ENCODE measurements at regions not wholly inside any gene's neighbourhood (a gene's known extent, or its start where the extent isn't known, plus 50 kb on each side); places are given as distances from the start of the nearest gene placed in this dataset.

DNA sequence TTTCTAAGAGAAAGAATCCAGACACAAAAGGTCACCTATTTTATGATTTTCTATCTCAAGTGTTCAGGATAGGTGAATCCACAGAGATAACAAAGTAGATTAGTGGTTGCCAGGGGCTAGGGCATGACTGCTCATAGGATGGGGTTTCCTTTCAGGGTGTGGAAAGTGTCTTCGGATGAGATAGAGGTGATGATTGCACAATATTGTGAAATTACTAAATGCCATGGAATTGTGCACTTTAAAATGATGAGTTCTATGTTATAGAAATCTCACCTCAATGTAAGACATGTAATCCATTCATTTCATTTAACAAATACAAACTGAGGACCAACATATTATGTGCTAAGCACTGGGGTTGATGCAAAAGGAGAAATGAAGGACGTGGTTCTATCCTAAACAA, 76.4 kb upstream of the GALNT17 start:
- in situ Hi-C loops (cut with HindIII; ENCODE audit: low pct_unique_long_range_greater_than_20kb, low sequenced_read_pairs) = no loop called here

GRCh38 chr7:71077743-71078476, 54.0 kb upstream of the GALNT17 start:
- DNase-seq (ENCODE audit: low read depth) = no peak
- in situ Hi-C loops (cut with HindIII; ENCODE audit: low pct_unique_long_range_greater_than_20kb, low sequenced_read_pairs) = no loop called here

More for the DNA sequence above, 76.4 kb upstream of the GALNT17 start:
- DNase-seq (ENCODE audit: low read depth) = no peak
